OCI-LY3 (cell line): ENCODE measurements at regions not wholly inside any gene's neighbourhood (a gene's known extent, or its start where the extent isn't known, plus 50 kb on each side); places are given as distances from the start of the nearest gene placed in this dataset.

Source experiments
- H2AFZ ChIP-seq: fragments of 200-600, 300-600 bp; shearing (Covaris generic); 2 replicates; pipeline ENCODE4 v1.6.0; 2014; ENCODE audit warnings: antibody characterized with exemption, low read depth, low read length
- H3K27ac ChIP-seq: fragments of 200-600, 300-600 bp; sonication (generic); 2 replicates; pipeline ENCODE4 v1.5.1; 2014; ENCODE audit warnings: mild to moderate bottlenecking, low read length, moderate library complexity, mixed read lengths
- H3K27me3 ChIP-seq: fragments of 200-600, 300-600 bp; sonication (generic); 2 replicates; pipeline ENCODE4 v1.6.1; 2014; ENCODE audit warnings: low read depth, low read length, mixed read lengths
- H3K36me3 ChIP-seq: fragments of 200-600, 300-600 bp; sonication (generic); replicated peaks from 2 replicates; pipeline ENCODE3; 2014; ENCODE audit warnings: low read depth, low read length, mixed read lengths
- H3K4me1 ChIP-seq: fragments of 300-600, 200-600 bp; sonication (generic); 2 replicates; pipeline ENCODE4 v1.6.1; 2014; ENCODE audit warnings: low read length, mixed read lengths
- H3K4me2 ChIP-seq: fragments of 200-600, 300-600 bp; sonication (generic); 2 replicates; pipeline ENCODE4 v1.6.1; 2014; ENCODE audit warnings: low read length, mixed read lengths
- H3K4me3 ChIP-seq: fragments of 300-600, 200-600 bp; sonication (generic); 2 replicates; pipeline ENCODE4 v1.5.1; 2014; ENCODE audit warnings: antibody characterized with exemption, mild to moderate bottlenecking, low read length, moderate library complexity
- H3K79me2 ChIP-seq: fragments of 300-600, 200-600 bp; shearing (Covaris generic); 2 replicates; pipeline ENCODE4 v1.6.1; 2014; ENCODE audit warnings: mild to moderate bottlenecking, low read length, mixed read lengths
- H3K9ac ChIP-seq: fragments of 300-600, 200-600 bp; shearing (Covaris generic); 2 replicates; pipeline ENCODE4 v1.6.0; 2014; ENCODE audit warnings: mild to moderate bottlenecking, low read length, moderate library complexity
- H3K9me3 ChIP-seq: fragments of 200-600, 300-600 bp; shearing (Covaris generic); 2 replicates; pipeline ENCODE4 v1.6.1; 2014; ENCODE audit warnings: low read length, mixed read lengths; ENCODE audit not compliant: insufficient read depth
- H4K20me1 ChIP-seq: fragments of 200-600, 300-600 bp; sonication (generic); 2 replicates; pipeline ENCODE4 v1.6.1; 2016; ENCODE audit warnings: low read length, mixed read lengths; ENCODE audit not compliant: insufficient read depth
- EZH2phosphoT487 ChIP-seq: fragments of 200-600 bp; shearing (Covaris generic); IDR thresholded peaks from 2 replicates; pipeline ENCODE4 v1.6.1; 2018; ENCODE audit warnings: antibody characterized with exemption, mixed run types, low read depth
- TF ChIP-seq, protein P1 (sequence below): fragments of 200-600, 300-600 bp; sonication (generic); IDR thresholded peaks from 2 replicates; pipeline ENCODE4 v1.5.1; 2014; ENCODE audit warnings: antibody characterized with exemption, low read length, low read depth

DNA sequence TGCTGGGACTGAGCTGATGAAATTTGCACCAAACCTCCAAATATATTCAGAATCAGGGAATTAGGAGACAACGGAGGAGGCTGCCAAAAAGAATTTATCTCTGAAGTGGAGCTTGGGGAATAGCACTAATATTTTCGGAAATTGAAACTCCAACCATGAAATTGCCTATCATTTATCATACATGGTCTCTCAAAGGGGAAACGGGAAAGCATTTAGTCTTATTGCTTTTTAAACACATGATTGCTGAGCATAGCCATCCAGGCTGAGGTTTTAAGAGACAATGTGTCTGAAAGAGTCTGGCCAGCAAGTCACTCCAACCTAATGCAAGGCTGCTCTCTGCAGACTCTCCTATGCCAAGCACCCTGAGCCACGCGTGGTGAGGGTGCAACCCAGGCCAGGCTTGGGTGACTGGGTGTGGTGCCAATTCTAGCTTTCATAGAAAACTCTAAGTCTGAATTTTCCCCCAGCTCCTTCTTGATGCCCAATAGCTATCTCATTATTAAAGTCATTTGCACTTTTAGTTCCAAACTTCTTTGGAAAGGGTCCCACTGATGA, 200.2 kb downstream of the RPLP1 start:
- no peak for TF ChIP-seq EZH2phosphoT487
- TF ChIP-seq, protein P1, sequence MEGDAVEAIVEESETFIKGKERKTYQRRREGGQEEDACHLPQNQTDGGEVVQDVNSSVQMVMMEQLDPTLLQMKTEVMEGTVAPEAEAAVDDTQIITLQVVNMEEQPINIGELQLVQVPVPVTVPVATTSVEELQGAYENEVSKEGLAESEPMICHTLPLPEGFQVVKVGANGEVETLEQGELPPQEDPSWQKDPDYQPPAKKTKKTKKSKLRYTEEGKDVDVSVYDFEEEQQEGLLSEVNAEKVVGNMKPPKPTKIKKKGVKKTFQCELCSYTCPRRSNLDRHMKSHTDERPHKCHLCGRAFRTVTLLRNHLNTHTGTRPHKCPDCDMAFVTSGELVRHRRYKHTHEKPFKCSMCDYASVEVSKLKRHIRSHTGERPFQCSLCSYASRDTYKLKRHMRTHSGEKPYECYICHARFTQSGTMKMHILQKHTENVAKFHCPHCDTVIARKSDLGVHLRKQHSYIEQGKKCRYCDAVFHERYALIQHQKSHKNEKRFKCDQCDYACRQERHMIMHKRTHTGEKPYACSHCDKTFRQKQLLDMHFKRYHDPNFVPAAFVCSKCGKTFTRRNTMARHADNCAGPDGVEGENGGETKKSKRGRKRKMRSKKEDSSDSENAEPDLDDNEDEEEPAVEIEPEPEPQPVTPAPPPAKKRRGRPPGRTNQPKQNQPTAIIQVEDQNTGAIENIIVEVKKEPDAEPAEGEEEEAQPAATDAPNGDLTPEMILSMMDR, result no peak
- no peaks in the 10 kb centered on the region; the same call in 1 of the 2 replicates for H4K20me1 ChIP-seq
- H3K9me3 ChIP-seq, result no peaks in the 10 kb centered on the region
- no peak overlapping the region for H3K4me2 ChIP-seq
- peaks cover 84% of the 10 kb centered on the region for H3K27me3 ChIP-seq
- no peak overlapping the region for H2AFZ ChIP-seq
- no peak overlapping the region for H3K9ac ChIP-seq
- no peak overlapping the region for H3K4me3 ChIP-seq
- H3K36me3 ChIP-seq, result no peaks in the 10 kb centered on the region
- no peaks in the 10 kb centered on the region for H3K4me1 ChIP-seq
- no peaks in the 10 kb centered on the region for H3K79me2 ChIP-seq
- H3K27ac ChIP-seq, result no peak overlapping the region

GRCh38 chr15:69653306-69653705, 200.7 kb downstream of the RPLP1 start:
- Histone ChIP-seq H3K4me2 (no peak overlapping the region), H3K27ac (no peak overlapping the region), H3K79me2 (no peaks in the 10 kb centered on the region), H2AFZ (no peak overlapping the region), H3K4me3 (no peak overlapping the region), H4K20me1 (no peaks in the 10 kb centered on the region; the same call in 1 of the 2 replicates), H3K9ac (no peak overlapping the region), H3K9me3 (no peaks in the 10 kb centered on the region), H3K27me3 (peaks cover 84% of the 10 kb centered on the region), H3K4me1 (no peaks in the 10 kb centered on the region), H3K36me3 (no peaks in the 10 kb centered on the region)
- TF ChIP-seq, protein P1, result no peak
- no peak for TF ChIP-seq EZH2phosphoT487

- Histone ChIP-seq H3K4me3 (no peak overlapping the region), H3K79me2 (no peaks in the 10 kb centered on the region), H3K4me2 (no peak overlapping the region), H3K36me3 (no peaks in the 10 kb centered on the region), H3K27me3 (peaks cover 84% of the 10 kb centered on the region), H2AFZ (no peak overlapping the region), H3K4me1 (no peaks in the 10 kb centered on the region), H3K9ac (no peak overlapping the region), H3K27ac (no peak overlapping the region), H3K9me3 (no peaks in the 10 kb centered on the region), H4K20me1 (no peaks in the 10 kb centered on the region; the same call in 1 of the 2 replicates)
- TF ChIP-seq, protein P1, result no peak
- no peak for TF ChIP-seq EZH2phosphoT487
These were observed 201.2 kb downstream of the RPLP1 start for GRCh38 chr15:69653846-69654245.

GRCh38 chr15:69656271-69657030, 203.8 kb downstream of the RPLP1 start:
- Histone ChIP-seq H3K9me3 (no peaks in the 10 kb centered on the region), H3K4me1 (no peaks in the 10 kb centered on the region), H2AFZ (no peak overlapping the region), H3K4me3 (no peak overlapping the region), H3K27ac (no peak overlapping the region), H4K20me1 (peaks cover 4% of the 10 kb centered on the region; the same call in 1 of the 2 replicates), H3K4me2 (no peak overlapping the region), H3K36me3 (no peaks in the 10 kb centered on the region), H3K79me2 (no peaks in the 10 kb centered on the region), H3K9ac (no peak overlapping the region), H3K27me3 (peaks cover 90% of the 10 kb centered on the region)
- no peak for TF ChIP-seq EZH2phosphoT487
- TF ChIP-seq, protein P1, result no peak
